GM23248 (cell line): ENCODE measurements at regions not wholly inside any gene's neighbourhood (a gene's known extent, or its start where the extent isn't known, plus 50 kb on each side); places are given as distances from the start of the nearest gene placed in this dataset.

Experiments used
- DNase-seq: peaks from one replicate; pipeline ENCODE4 v3.0.0-alpha.2; 2015
- H2AFZ ChIP-seq: fragments of 200-600 bp; sonication (generic); 2 replicates; pipeline ENCODE4 v1.6.1; 2016; ENCODE audit warnings: antibody characterized with exemption
- H3F3A ChIP-seq: fragments of 200-600 bp; sonication (generic); 2 replicates; pipeline ENCODE4 v1.6.1; 2016; ENCODE audit warnings: mild to moderate bottlenecking, antibody characterized with exemption, mixed run types; ENCODE audit not compliant: insufficient read depth
- H3K27ac ChIP-seq: fragments of 200-600 bp; sonication (generic); 2 replicates; pipeline ENCODE4 v1.5.1; 2016; ENCODE audit warnings: mild to moderate bottlenecking
- H3K27me3 ChIP-seq: fragments of 200-600 bp; sonication (generic); replicated peaks from 2 replicates; pipeline ENCODE4 v1.6.1; 2016; ENCODE audit warnings: mild to moderate bottlenecking; ENCODE audit not compliant: insufficient read depth
- H3K36me3 ChIP-seq: fragments of 200-600 bp; sonication (generic); 2 replicates; pipeline ENCODE4 v1.6.1; 2016; ENCODE audit warnings: low read depth, mild to moderate bottlenecking
- H3K4me1 ChIP-seq: fragments of 200-600 bp; sonication (generic); 2 replicates; pipeline ENCODE4 v1.6.1; 2016; ENCODE audit warnings: mild to moderate bottlenecking; ENCODE audit not compliant: insufficient read depth
- H3K4me2 ChIP-seq: fragments of 200-600 bp; sonication (generic); one replicate; pipeline ENCODE4 v1.6.1; 2016; ENCODE audit warnings: mild to moderate bottlenecking; ENCODE audit not compliant: unreplicated experiment
- H3K4me3 ChIP-seq: fragments of 200-600 bp; sonication (generic); 2 replicates; pipeline ENCODE4 v1.5.1; 2016; ENCODE audit warnings: mild to moderate bottlenecking
- H3K79me2 ChIP-seq: fragments of 200-600 bp; sonication (generic); 2 replicates; pipeline ENCODE4 v1.6.1; 2016; ENCODE audit warnings: mild to moderate bottlenecking; ENCODE audit not compliant: insufficient read depth
- H3K9ac ChIP-seq: fragments of 200-600 bp; sonication (generic); 2 replicates; pipeline ENCODE4 v1.6.1; 2016; ENCODE audit warnings: mild to moderate bottlenecking
- H3K9me2 ChIP-seq: fragments of 200-600 bp; sonication (generic); 2 replicates; pipeline ENCODE4 v1.6.1; 2016; ENCODE audit warnings: mixed run types, mild to moderate bottlenecking, moderate library complexity; ENCODE audit not compliant: insufficient read depth
- H3K9me3 ChIP-seq: fragments of 200-600 bp; sonication (generic); one replicate; pipeline ENCODE4 v1.6.1; 2017; ENCODE audit warnings: low read depth
- H4K20me1 ChIP-seq: fragments of 200-600 bp; sonication (generic); 2 replicates; pipeline ENCODE4 v1.6.0; 2016; ENCODE audit not compliant: insufficient read depth
- EZH2 ChIP-seq: fragments of 200-600 bp; sonication (generic); IDR thresholded peaks from 2 replicates; pipeline ENCODE4 v1.6.1; 2018; ENCODE audit warnings: antibody characterized with exemption, mild to moderate bottlenecking; ENCODE audit not compliant: insufficient read depth, poor library complexity, severe bottlenecking
- EZH2phosphoT487 ChIP-seq: fragments of 200-600 bp; sonication (generic); IDR thresholded peaks from 2 replicates; pipeline ENCODE4 v1.6.1; 2018; ENCODE audit warnings: antibody characterized with exemption, moderate library complexity, mild to moderate bottlenecking, low read depth; ENCODE audit not compliant: insufficient read depth
- WGBS, 2 experiments: methylation state at CpG; one replicate each; pipeline ENCODE4 v1.1.6; 2015 to 2017; ENCODE audit warnings: low lambda C conversion rate in 2 of 2, low coverage in 1 of 2; ENCODE audit errors: missing lambda C conversion rate in 2 of 2; 5-methylcytosine and 5-hydroxymethylcytosine counted together
- in situ Hi-C: fragments of 300-500 bp; cut with MboI; formaldehyde crosslinking; loops from 2 replicates; pipeline ENCODE4 v1.15.0; 2020

GRCh38 chr2:234858145-234858544 is 93.7 kb upstream of the SH3BP4 start:
- DNase-seq, result no peak
- H2AFZ ChIP-seq, result no peak overlapping the region
- TF ChIP-seq EZH2 (no peak), EZH2phosphoT487 (no peak)
- H3K27me3 ChIP-seq, result no peaks in the 10 kb centered on the region
- no peak overlapping the region for H3K4me2 ChIP-seq
- H3K4me3 ChIP-seq, result no peak overlapping the region
- in situ Hi-C loops, result no loop called here
- H4K20me1 ChIP-seq, result no peaks in the 10 kb centered on the region
- no peaks in the 10 kb centered on the region for H3K9me2 ChIP-seq
- H3F3A ChIP-seq, result no peaks in the 10 kb centered on the region
- WGBS, 2 experiments, result 96% methylated on average over 6 to 7 of the region's 7 CpGs
- no peaks in the 10 kb centered on the region for H3K36me3 ChIP-seq
- no peak overlapping the region for H3K9ac ChIP-seq
- H3K9me3 ChIP-seq, result no peaks in the 10 kb centered on the region
- no peak overlapping the region for H3K27ac ChIP-seq
- H3K79me2 ChIP-seq, result no peaks in the 10 kb centered on the region
- no peaks in the 10 kb centered on the region for H3K4me1 ChIP-seq

DNA sequence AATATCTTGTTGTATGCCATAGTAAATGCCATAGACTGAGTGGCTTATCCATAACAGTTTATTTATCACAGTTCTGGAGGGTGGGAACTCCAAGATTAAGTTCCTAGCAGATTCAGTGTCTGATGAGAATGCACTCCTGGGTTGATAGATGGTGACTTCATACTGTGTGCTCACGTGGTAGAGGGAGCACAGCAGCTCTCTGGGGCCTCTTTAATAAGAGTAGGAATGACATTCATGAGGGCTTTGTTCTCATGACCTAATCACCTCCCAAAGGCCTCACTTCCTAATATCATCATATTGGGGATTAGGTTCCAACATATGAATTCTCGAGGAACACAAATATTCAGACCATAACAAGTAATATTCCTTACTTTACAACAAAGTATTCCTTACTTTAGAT is 98.1 kb upstream of the SH3BP4 start:
- Histone ChIP-seq H3K27me3 (no peaks in the 10 kb centered on the region), H3K9ac (no peak overlapping the region), H3K4me1 (no peaks in the 10 kb centered on the region), H2AFZ (no peak overlapping the region), H3K4me2 (no peak overlapping the region), H4K20me1 (no peaks in the 10 kb centered on the region), H3K9me2 (no peaks in the 10 kb centered on the region), H3K9me3 (no peaks in the 10 kb centered on the region), H3K27ac (no peak overlapping the region), H3K79me2 (no peaks in the 10 kb centered on the region), H3K4me3 (no peak overlapping the region), H3F3A (no peaks in the 10 kb centered on the region), H3K36me3 (no peaks in the 10 kb centered on the region)
- no peak for TF ChIP-seq EZH2
- no peak for TF ChIP-seq EZH2phosphoT487
- in situ Hi-C loops, result no loop called here
- 56% methylated on average over 2 of the region's 2 CpGs for WGBS, 2 experiments
- DNase-seq, result peak; percentile 23

- Histone ChIP-seq H4K20me1 (no peaks in the 10 kb centered on the region), H3F3A (no peaks in the 10 kb centered on the region), H3K4me1 (no peaks in the 10 kb centered on the region), H3K4me2 (no peak overlapping the region), H3K4me3 (no peak overlapping the region), H3K27me3 (no peaks in the 10 kb centered on the region), H3K79me2 (no peaks in the 10 kb centered on the region), H2AFZ (no peak overlapping the region), H3K36me3 (no peaks in the 10 kb centered on the region), H3K9ac (no peak overlapping the region), H3K9me2 (no peaks in the 10 kb centered on the region), H3K27ac (no peak overlapping the region), H3K9me3 (no peaks in the 10 kb centered on the region)
- TF ChIP-seq EZH2phosphoT487 (no peak), EZH2 (no peak)
- 81 to 85% methylated on average over 5 of the region's 5 CpGs for WGBS, 2 experiments
- in situ Hi-C loops, result no loop called here
- DNase-seq, result no peak
Observed at GRCh38 chr2:234852941-234853340, 98.9 kb upstream of the SH3BP4 start.

DNA sequence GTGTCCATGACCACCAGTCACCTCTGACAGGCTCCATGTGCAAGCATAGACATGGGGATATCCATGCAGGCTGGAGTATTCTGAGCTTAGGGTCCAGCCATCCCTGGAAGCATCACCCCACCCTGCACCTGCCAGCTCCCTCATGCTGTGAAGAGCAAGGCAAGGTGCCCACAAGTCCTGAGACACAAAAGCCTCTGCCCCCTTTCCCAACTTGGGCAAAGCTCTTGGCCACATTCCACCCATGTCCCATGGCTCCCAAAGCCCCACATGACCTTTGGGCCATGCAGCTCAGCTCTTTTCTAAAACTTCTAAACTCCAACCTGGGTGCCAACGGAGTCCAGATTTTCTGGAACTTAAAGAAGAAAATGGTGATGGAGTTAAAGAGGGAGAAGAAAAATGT is 99.8 kb upstream of the SH3BP4 start:
- TF ChIP-seq EZH2 (no peak), EZH2phosphoT487 (no peak)
- no peaks in the 10 kb centered on the region for H3K27me3 ChIP-seq
- no peak overlapping the region for H3K27ac ChIP-seq
- H3K9me2 ChIP-seq, result no peaks in the 10 kb centered on the region
- no peaks in the 10 kb centered on the region for H4K20me1 ChIP-seq
- WGBS, 2 experiments, result 70 to 78% methylated on average over 1 of the region's 1 CpG
- H3K36me3 ChIP-seq, result no peaks in the 10 kb centered on the region
- no peak overlapping the region for H2AFZ ChIP-seq
- in situ Hi-C loops, result no loop called here
- no peak overlapping the region for H3K4me2 ChIP-seq
- no peak overlapping the region for H3K4me3 ChIP-seq
- DNase-seq, result no peak
- no peaks in the 10 kb centered on the region for H3K9me3 ChIP-seq
- H3F3A ChIP-seq, result no peaks in the 10 kb centered on the region
- no peaks in the 10 kb centered on the region for H3K4me1 ChIP-seq
- no peak overlapping the region for H3K9ac ChIP-seq
- H3K79me2 ChIP-seq, result no peaks in the 10 kb centered on the region

- DNase-seq, result no peak
- no peaks in the 10 kb centered on the region for H3K27me3 ChIP-seq
- in situ Hi-C loops, result no loop called here
Observed at GRCh38 chr2:234851451-234851850, 100.4 kb upstream of the SH3BP4 start.

More at GRCh38 chr2:234851451-234851850, 100.4 kb upstream of the SH3BP4 start:
- H3K9me2 ChIP-seq, result no peaks in the 10 kb centered on the region
- no peaks in the 10 kb centered on the region for H3K9me3 ChIP-seq
- no peaks in the 10 kb centered on the region for H3K36me3 ChIP-seq
- no peak overlapping the region for H3K4me3 ChIP-seq
- no peaks in the 10 kb centered on the region for H3F3A ChIP-seq
- no peak overlapping the region for H3K9ac ChIP-seq
- H3K27ac ChIP-seq, result no peak overlapping the region
- no peaks in the 10 kb centered on the region for H3K4me1 ChIP-seq
- no peak overlapping the region for H2AFZ ChIP-seq
- TF ChIP-seq EZH2, result no peak
- TF ChIP-seq EZH2phosphoT487, result no peak
- no peak overlapping the region for H3K4me2 ChIP-seq
- no peaks in the 10 kb centered on the region for H4K20me1 ChIP-seq
- WGBS, 2 experiments, result 82% methylated on average over 5 of the region's 5 CpGs
- no peaks in the 10 kb centered on the region for H3K79me2 ChIP-seq
